ENCODE measurements at regions not wholly inside any gene's neighbourhood (a gene's known extent, or its start where the extent isn't known, plus 50 kb on each side); places are given as distances from the start of the nearest gene placed in this dataset.
"Not testable (repeated sequence)": the region's sequence is repeated elsewhere in the genome, so short reads cannot be mapped to it uniquely, and the experiment has no call there.

DNA sequence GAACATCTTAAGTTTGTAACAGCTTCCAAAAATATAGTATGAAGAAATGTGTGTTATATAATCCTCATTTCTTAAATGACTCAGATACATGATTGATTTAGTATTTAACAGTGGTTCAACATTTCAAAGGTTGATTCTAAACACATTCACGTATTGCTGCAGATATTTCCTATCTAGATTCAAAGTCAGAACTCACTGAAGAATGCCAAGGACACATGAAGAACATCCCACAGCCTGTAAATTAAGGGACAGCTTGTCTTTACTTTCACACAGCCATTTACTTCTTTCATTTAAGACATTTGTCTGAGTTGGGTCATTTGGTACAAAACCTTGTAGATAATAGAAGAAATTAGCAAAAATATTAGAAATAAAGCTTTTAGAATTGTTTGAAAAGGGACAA lies 66.9 kb upstream of the CPSF6 start:
- Histone ChIP-seq H3K9me3 (no peaks in the 10 kb centered on the region), H3K4me1 (ENCODE audit: control insufficient read depth in 1 of 2, low read depth in 2 of 2) (no peaks in the 10 kb centered on the region), H3K27me3 (replicated peaks; ENCODE audit: insufficient read depth) (no peaks in the 10 kb centered on the region), H3K36me3 (no peaks in the 10 kb centered on the region), H3K27ac (no peak overlapping the region), H3K4me3 (no peak overlapping the region)
- DNase-seq (ENCODE audit: low spot score) (no peak), ATAC-seq (ENCODE audit: insufficient number of reproducible peaks, low FRiP score, low read depth) (no peak)
- TF ChIP-seq, protein P1, sequence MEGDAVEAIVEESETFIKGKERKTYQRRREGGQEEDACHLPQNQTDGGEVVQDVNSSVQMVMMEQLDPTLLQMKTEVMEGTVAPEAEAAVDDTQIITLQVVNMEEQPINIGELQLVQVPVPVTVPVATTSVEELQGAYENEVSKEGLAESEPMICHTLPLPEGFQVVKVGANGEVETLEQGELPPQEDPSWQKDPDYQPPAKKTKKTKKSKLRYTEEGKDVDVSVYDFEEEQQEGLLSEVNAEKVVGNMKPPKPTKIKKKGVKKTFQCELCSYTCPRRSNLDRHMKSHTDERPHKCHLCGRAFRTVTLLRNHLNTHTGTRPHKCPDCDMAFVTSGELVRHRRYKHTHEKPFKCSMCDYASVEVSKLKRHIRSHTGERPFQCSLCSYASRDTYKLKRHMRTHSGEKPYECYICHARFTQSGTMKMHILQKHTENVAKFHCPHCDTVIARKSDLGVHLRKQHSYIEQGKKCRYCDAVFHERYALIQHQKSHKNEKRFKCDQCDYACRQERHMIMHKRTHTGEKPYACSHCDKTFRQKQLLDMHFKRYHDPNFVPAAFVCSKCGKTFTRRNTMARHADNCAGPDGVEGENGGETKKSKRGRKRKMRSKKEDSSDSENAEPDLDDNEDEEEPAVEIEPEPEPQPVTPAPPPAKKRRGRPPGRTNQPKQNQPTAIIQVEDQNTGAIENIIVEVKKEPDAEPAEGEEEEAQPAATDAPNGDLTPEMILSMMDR (IDR thresholded peaks at IDR 0.05) = no peak

- TF ChIP-seq, protein P1 (IDR thresholded peaks at IDR 0.05) = no peak
- Histone ChIP-seq H3K9me3 (no peaks in the 10 kb centered on the region), H3K27ac (no peak overlapping the region), H3K36me3 (no peaks in the 10 kb centered on the region), H3K4me1 (ENCODE audit: control insufficient read depth in 1 of 2, low read depth in 2 of 2) (no peaks in the 10 kb centered on the region), H3K4me3 (no peak overlapping the region), H3K27me3 (replicated peaks; ENCODE audit: insufficient read depth) (no peaks in the 10 kb centered on the region)
- no peak for ATAC-seq (ENCODE audit: insufficient number of reproducible peaks, low FRiP score, low read depth)
- DNase-seq (ENCODE audit: low spot score) = no peak
These were observed 66.0 kb upstream of the CPSF6 start for GRCh38 chr12:69173368-69173767.

- Histone ChIP-seq H3K4me1 (ENCODE audit: control insufficient read depth in 1 of 2, low read depth in 2 of 2) (no peaks in the 10 kb centered on the region), H3K9me3 (no peaks in the 10 kb centered on the region), H3K27me3 (replicated peaks; ENCODE audit: insufficient read depth) (no peaks in the 10 kb centered on the region), H3K36me3 (no peaks in the 10 kb centered on the region), H3K27ac (no peak overlapping the region), H3K4me3 (no peak overlapping the region)
- DNase-seq (ENCODE audit: low spot score) = no peak
- no peak for ATAC-seq (ENCODE audit: insufficient number of reproducible peaks, low FRiP score, low read depth)
- TF ChIP-seq, protein P1 (IDR thresholded peaks at IDR 0.05) = no peak
These were observed 59.6 kb upstream of the CPSF6 start for GRCh38 chr12:69179786-69180185.

DNA sequence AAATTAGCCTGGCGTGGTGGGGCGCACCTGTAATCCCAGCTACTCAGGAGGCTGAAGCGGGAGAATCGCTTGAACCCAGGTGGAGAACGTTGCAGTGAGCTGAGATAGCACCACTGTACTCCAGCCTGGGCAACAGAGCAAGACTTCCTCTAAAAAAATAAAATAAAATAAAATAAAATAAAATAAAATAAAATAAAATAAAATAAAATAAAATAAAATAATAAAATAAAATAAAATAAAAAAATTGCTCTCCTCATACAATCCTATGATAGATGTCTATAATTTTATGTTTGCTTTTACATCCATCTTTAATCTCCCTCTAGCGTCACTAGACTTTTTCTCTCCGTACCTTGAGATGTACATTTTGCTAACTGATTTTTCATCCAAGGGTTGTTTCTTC lies 51.8 kb upstream of the CPSF6 start:
- not testable (repeated sequence) for H3K27me3 ChIP-seq (replicated peaks; ENCODE audit: insufficient read depth); H3K4me1 ChIP-seq (ENCODE audit: control insufficient read depth in 1 of 2, low read depth in 2 of 2); H3K4me3 ChIP-seq; H3K36me3 ChIP-seq; H3K9me3 ChIP-seq; H3K27ac ChIP-seq; ATAC-seq (ENCODE audit: insufficient number of reproducible peaks, low FRiP score, low read depth); DNase-seq (ENCODE audit: low spot score)

GRCh38 chr12:69189378-69189978 lies 49.9 kb upstream of the CPSF6 start:
- H3K9me3 ChIP-seq = no peaks in the 10 kb centered on the region
- DNase-seq (ENCODE audit: low spot score) (no peak), ATAC-seq (ENCODE audit: insufficient number of reproducible peaks, low FRiP score, low read depth) (no peak)
- H3K36me3 ChIP-seq = no peaks in the 10 kb centered on the region
- TF ChIP-seq, protein P1 (IDR thresholded peaks at IDR 0.05) = no peak
- no peaks in the 10 kb centered on the region for H3K27me3 ChIP-seq (replicated peaks; ENCODE audit: insufficient read depth)
- H3K4me3 ChIP-seq = no peak overlapping the region
- H3K27ac ChIP-seq = no peak overlapping the region
- H3K4me1 ChIP-seq (ENCODE audit: control insufficient read depth in 1 of 2, low read depth in 2 of 2) = no peaks in the 10 kb centered on the region
